HEK293 (cell line): ENCODE measurements at regions not wholly inside any gene's neighbourhood (a gene's known extent, or its start where the extent isn't known, plus 50 kb on each side); places are given as distances from the start of the nearest gene placed in this dataset.

Source experiments
- CTCF ChIA-PET: fragments of 350-600 bp; formaldehyde crosslinking; extraction: SDS; loops from one replicate; lab custom pipeline; 2021; ENCODE audit warnings: antibody characterized with exemption; lab: Yijun Ruan, JAX
- POLR2A ChIA-PET: fragments of 300-600 bp; formaldehyde crosslinking; extraction: SDS; loops from one replicate; lab custom pipeline; 2020; ENCODE audit warnings: antibody characterized with exemption, inconsistent platforms; lab: Yijun Ruan, JAX
- H3K27ac ChIP-seq: fragments of 200-500 bp; sonication (Bioruptor generic); 2 replicates; pipeline ENCODE4 v1.5.1; 2014; ENCODE audit warnings: low read depth, low read length, control low read depth, inconsistent platforms; ENCODE audit errors: extremely low read depth
- H3K36me3 ChIP-seq, 2 experiments: fragments of 200-500 bp in 1 of 2; sonication (Bioruptor generic) in 1 of 2; 1 replicate in 1 of 2; 2 replicates in 1 of 2; pipeline ENCODE4 v1.5.1; 2014 to 2017; ENCODE audit warnings: inconsistent platforms in 2 of 2, low read length in 2 of 2; ENCODE audit not compliant: control insufficient read depth in 2 of 2, insufficient read depth in 1 of 2
- H3K4me1 ChIP-seq: fragments of 200-500 bp; sonication (Bioruptor generic); 2 replicates; pipeline ENCODE4 v1.5.1; 2014; ENCODE audit warnings: mild to moderate bottlenecking, low read length, inconsistent platforms; ENCODE audit not compliant: control insufficient read depth, insufficient read depth
- H3K4me3 ChIP-seq: 2 replicates; pipeline ENCODE4 v1.5.1; 2011; ENCODE audit warnings: low read depth, mild to moderate bottlenecking, control low read depth, low read length, moderate library complexity
- H3K9me3 ChIP-seq: fragments of 200-500 bp; sonication (Bioruptor generic); 2 replicates; pipeline ENCODE4 v1.5.1; 2014; ENCODE audit warnings: low read depth, low read length, inconsistent platforms; ENCODE audit not compliant: control insufficient read depth, insufficient read depth
- CTCF ChIP-seq: fragments of 450-650 bp; formaldehyde crosslinking; IDR thresholded peaks from 2 replicates; pipeline ENCODE4 v1.5.1; 2016; ENCODE audit warnings: missing biosample characterization, missing genetic modification characterization
- EGR2 ChIP-seq: fragments of 450-650 bp; formaldehyde crosslinking; IDR thresholded peaks from 2 replicates; pipeline ENCODE4 v1.5.1; 2016; ENCODE audit warnings: low read depth, missing biosample characterization, missing genetic modification characterization
- HIC1 ChIP-seq: fragments of 450-650 bp; formaldehyde crosslinking; IDR thresholded peaks from 2 replicates; pipeline ENCODE4 v1.5.1; 2016; ENCODE audit warnings: missing biosample characterization, missing genetic modification characterization
- KLF9 ChIP-seq: fragments of 450-650 bp; formaldehyde crosslinking; IDR thresholded peaks from 2 replicates; pipeline ENCODE4 v1.5.1; 2016; ENCODE audit warnings: missing biosample characterization, missing genetic modification characterization, low read depth
- PATZ1 ChIP-seq: fragments of 450-650 bp; formaldehyde crosslinking; IDR thresholded peaks from 2 replicates; pipeline ENCODE4 v1.5.1; 2016; ENCODE audit warnings: missing biosample characterization, missing genetic modification characterization
- ZNF114 ChIP-seq: fragments of 450-650 bp; formaldehyde crosslinking; IDR thresholded peaks from 2 replicates; pipeline ENCODE4 v1.5.0; 2017; ENCODE audit warnings: missing biosample characterization, missing genetic modification characterization
- ZNF16 ChIP-seq: fragments of 450-650 bp; formaldehyde crosslinking; IDR thresholded peaks from 2 replicates; pipeline ENCODE4 v1.5.1; 2016; ENCODE audit warnings: low read depth, missing biosample characterization, missing genetic modification characterization
- ZNF239 ChIP-seq: fragments of 450-650 bp; formaldehyde crosslinking; IDR thresholded peaks from 2 replicates; pipeline ENCODE4 v1.5.1; 2016; ENCODE audit warnings: missing biosample characterization, missing genetic modification characterization
- ZNF274 ChIP-seq, 2 experiments: fragments of 200-500 bp in 1 of 2; fragments of 450-650 bp in 1 of 2; sonication (Bioruptor generic) in 1 of 2; formaldehyde crosslinking in 1 of 2; IDR thresholded peaks; 2 replicates each; pipeline versions ENCODE4 v1.5.1 to v1.6.1; 2014 to 2016; ENCODE audit warnings: borderline replicate concordance in 1 of 2, inconsistent platforms in 1 of 2, low read length in 1 of 2, missing biosample characterization in 1 of 2, missing genetic modification characterization in 1 of 2
- ZNF280D ChIP-seq: fragments of 450-650 bp; formaldehyde crosslinking; IDR thresholded peaks from 2 replicates; pipeline ENCODE4 v1.5.1; 2016; ENCODE audit warnings: missing biosample characterization, missing genetic modification characterization
- ZNF362 ChIP-seq: fragments of 450-650 bp; formaldehyde crosslinking; IDR thresholded peaks from 2 replicates; pipeline ENCODE4 v1.5.1; 2016; ENCODE audit warnings: missing biosample characterization, missing genetic modification characterization
- ZNF391 ChIP-seq: fragments of 450-650 bp; formaldehyde crosslinking; IDR thresholded peaks from 2 replicates; pipeline ENCODE4 v1.5.1; 2016; ENCODE audit warnings: low read depth, missing biosample characterization, missing genetic modification characterization, borderline replicate concordance
- ZNF398 ChIP-seq: fragments of 450-650 bp; formaldehyde crosslinking; IDR thresholded peaks from 2 replicates; pipeline ENCODE4 v1.5.1; 2017; ENCODE audit warnings: missing biosample characterization, missing genetic modification characterization
- ZNF521 ChIP-seq: fragments of 450-650 bp; formaldehyde crosslinking; IDR thresholded peaks from 2 replicates; pipeline ENCODE4 v1.5.1; 2017; ENCODE audit warnings: missing biosample characterization, mild to moderate bottlenecking, missing genetic modification characterization
- ZNF571 ChIP-seq: fragments of 450-650 bp; formaldehyde crosslinking; IDR thresholded peaks from 2 replicates; pipeline ENCODE4 v1.5.0; 2017; ENCODE audit warnings: missing biosample characterization, missing genetic modification characterization
- ZNF580 ChIP-seq: fragments of 450-650 bp; formaldehyde crosslinking; IDR thresholded peaks from 2 replicates; pipeline ENCODE4 v1.5.1; 2016; ENCODE audit warnings: missing biosample characterization, missing genetic modification characterization
- ZNF701 ChIP-seq: fragments of 450-650 bp; formaldehyde crosslinking; IDR thresholded peaks from 2 replicates; pipeline ENCODE4 v1.5.1; 2016; ENCODE audit warnings: missing biosample characterization, missing genetic modification characterization
- ZNF777 ChIP-seq: fragments of 450-650 bp; formaldehyde crosslinking; IDR thresholded peaks from 2 replicates; pipeline ENCODE4 v1.5.1; 2017; ENCODE audit warnings: missing biosample characterization, missing genetic modification characterization, borderline replicate concordance
- ZSCAN23 ChIP-seq: fragments of 450-650 bp; formaldehyde crosslinking; IDR thresholded peaks from 2 replicates; pipeline ENCODE4 v1.5.1; 2016; ENCODE audit warnings: missing biosample characterization, missing genetic modification characterization

GRCh38 chr17:33936764-33937163 lies 318.3 kb upstream of the CCL2 start (continued):
- TF ChIP-seq ZNF280D (tag by site-specific recombination) (no peak), ZNF571 (tag by site-specific recombination) (no peak), ZSCAN23 (no peak), ZNF114 (tag by site-specific recombination) (no peak), ZNF362 (tag by site-specific recombination) (no peak), ZNF580 (tag by site-specific recombination) (no peak)

- ChIA-PET POLR2A (no interaction called here), CTCF (interaction anchor here (1.0 kb wide), 2 partner anchors 11 to 422 kb away, joined by 4 read pairs; no protein-coding TSS in a partner anchor)
- Histone ChIP-seq H3K36me3 (no peaks in the 10 kb centered on the region), H3K9me3 (no peaks in the 10 kb centered on the region), H3K4me1 (peaks cover 9% of the 10 kb centered on the region), H3K27ac (no peak overlapping the region), H3K4me3 (no peak overlapping the region)
- no peak for TF ChIP-seq ZNF16 (tag by site-specific recombination)
- TF ChIP-seq KLF9 (tag by site-specific recombination) = no peak
- TF ChIP-seq CTCF = no peak
- no peak for TF ChIP-seq ZNF114 (tag by site-specific recombination)
- TF ChIP-seq HIC1 = no peak
- no peak for TF ChIP-seq ZNF274 (IDR thresholded peaks at IDR 0.05; ENCODE audit: low read length)
- TF ChIP-seq ZNF274 (tag by site-specific recombination; IDR thresholded peaks at IDR 0.05; ENCODE audit: borderline replicate concordance) = no peak
- no peak for TF ChIP-seq ZNF777 (tag by site-specific recombination)
- TF ChIP-seq ZNF391 (tag by site-specific recombination) = no peak
- TF ChIP-seq EGR2 (tag by site-specific recombination) = no peak
- no peak for TF ChIP-seq ZNF239 (tag by site-specific recombination)
- TF ChIP-seq PATZ1 = no peak
- no peak for TF ChIP-seq ZNF521 (tag by site-specific recombination)
- TF ChIP-seq ZNF398 = no peak
- TF ChIP-seq ZNF701 (tag by site-specific recombination) = no peak
These were observed 315.1 kb upstream of the CCL2 start for GRCh38 chr17:33939959-33940358.
